HL-60 (cell line): ENCODE measurements at regions not wholly inside any gene's neighbourhood (a gene's known extent, or its start where the extent isn't known, plus 50 kb on each side); places are given as distances from the start of the nearest gene placed in this dataset.
"Not testable (repeated sequence)": the region's sequence is repeated elsewhere in the genome, so short reads cannot be mapped to it uniquely, and the experiment has no call there.

ENCODE experiments used
- DNase-seq, 2 experiments: peaks; one replicate each; pipeline ENCODE4 v3.0.0-alpha.2; 2010 to 2020; ENCODE audit warnings: low read depth in 1 of 2, low spot score in 1 of 2
- H3K27ac ChIP-seq: fragments of 250-450 bp; sonication (Bioruptor Pico); replicated peaks from 2 replicates; pipeline ENCODE4 v1.5.1; 2020; ENCODE audit warnings: mild to moderate bottlenecking, moderate library complexity
- H3K27me3 ChIP-seq: fragments of 250-450 bp; sonication (Bioruptor Pico); 2 replicates; pipeline ENCODE4 v1.5.1; 2021; ENCODE audit warnings: mild to moderate bottlenecking, moderate library complexity; ENCODE audit not compliant: insufficient read depth, poor library complexity, severe bottlenecking
- H3K4me3 ChIP-seq: replicated peaks from 2 replicates; pipeline ENCODE4 v1.5.1; 2011; ENCODE audit warnings: mild to moderate bottlenecking, control low read depth, low read length; ENCODE audit not compliant: insufficient read depth
- CTCF ChIP-seq: IDR thresholded peaks from one replicate; pipeline ENCODE4 v1.5.1; 2011; ENCODE audit warnings: low read length, control low read depth, inconsistent platforms; ENCODE audit not compliant: insufficient read depth
- GABPA ChIP-seq: IDR thresholded peaks from 2 replicates; pipeline ENCODE4 v1.6.1; 2012; ENCODE audit warnings: low read depth
- POLR2AphosphoS5 ChIP-seq: IDR thresholded peaks from 2 replicates; pipeline ENCODE4 v1.6.1; 2012; ENCODE audit warnings: low read depth
- REST ChIP-seq: IDR thresholded peaks from 2 replicates; pipeline ENCODE4 v1.6.1; 2012; ENCODE audit warnings: low read depth; ENCODE audit not compliant: insufficient replicate concordance
- SPI1 ChIP-seq: IDR thresholded peaks from 2 replicates; pipeline ENCODE4 v1.6.1; 2012; ENCODE audit warnings: low read depth, mild to moderate bottlenecking, borderline replicate concordance

GRCh38 chr12:46965137-46965536, 114.3 kb upstream of the PCED1B start:
- TF ChIP-seq SPI1 (no peak), POLR2AphosphoS5 (no peak), CTCF (no peak)

GRCh38 chr12:46965880-46966279, 113.5 kb upstream of the PCED1B start:
- H3K27me3 ChIP-seq, result no peaks in the 10 kb centered on the region
- H3K4me3 ChIP-seq, result no peak overlapping the region
- no peak overlapping the region for H3K27ac ChIP-seq
- TF ChIP-seq CTCF, result no peak
- no peak for TF ChIP-seq REST
- no peak for TF ChIP-seq SPI1
- no peak for TF ChIP-seq GABPA
- no peak for TF ChIP-seq POLR2AphosphoS5
- DNase-seq, result no peak

More at GRCh38 chr12:46965137-46965536, 114.3 kb upstream of the PCED1B start:
- no peak for DNase-seq
- no peak overlapping the region for H3K4me3 ChIP-seq
- no peak overlapping the region for H3K27ac ChIP-seq
- no peaks in the 10 kb centered on the region for H3K27me3 ChIP-seq

GRCh38 chr12:46970636-46971035, 108.8 kb upstream of the PCED1B start:
- TF ChIP-seq GABPA (no peak), SPI1 (no peak), CTCF (no peak), REST (no peak), POLR2AphosphoS5 (no peak)
- Histone ChIP-seq H3K27ac (no peak overlapping the region), H3K27me3 (no peaks in the 10 kb centered on the region), H3K4me3 (no peak overlapping the region)
- no peak for DNase-seq

GRCh38 chr12:46973937-46974336, 105.5 kb upstream of the PCED1B start:
- H3K27ac ChIP-seq, H3K4me3 ChIP-seq, DNase-seq, H3K27me3 ChIP-seq: not testable (repeated sequence)
